MCF 10A (cell line): ENCODE measurements at regions not wholly inside any gene's neighbourhood (a gene's known extent, or its start where the extent isn't known, plus 50 kb on each side); places are given as distances from the start of the nearest gene placed in this dataset.
"Not testable (repeated sequence)": the region's sequence is repeated elsewhere in the genome, so short reads cannot be mapped to it uniquely, and the experiment has no call there.

Experiments
- BruUV-seq: library from RNA; stranded (reverse); fragments of 400-500 nt; replicated peaks from 2 replicates; lab custom pipeline; 2021; lab: Mats Ljungman, UMichigan
- CTCF ChIA-PET: fragments of 300-600 bp; sonication (Branson Sonifier 250); formaldehyde crosslinking; extraction: SDS; loops from one replicate; lab custom pipeline; 2021; ENCODE audit warnings: antibody characterized with exemption, inconsistent platforms; lab: Yijun Ruan, JAX
- POLR2A ChIA-PET: fragments of 300-600, 350-650 bp; sonication (Branson Sonifier 250); formaldehyde crosslinking; extraction: SDS; loops from one replicate; lab custom pipeline; 2020; ENCODE audit warnings: antibody characterized with exemption, inconsistent platforms; lab: Yijun Ruan, JAX
- DNase-seq: peaks from one replicate; pipeline ENCODE4 v3.0.0-alpha.2; 2018; ENCODE audit not compliant: unreplicated experiment
- H3K27ac Mint-ChIP-seq: one replicate; pipeline ENCODE4 v1.8.0; 2022; ENCODE audit warnings: mild to moderate bottlenecking, low read depth, mixed read lengths; ENCODE audit not compliant: unreplicated experiment
- H3K27me3 Mint-ChIP-seq: one replicate; pipeline ENCODE4 v1.8.0; 2022; ENCODE audit warnings: mixed read lengths; ENCODE audit not compliant: insufficient read depth, unreplicated experiment
- H3K36me3 Mint-ChIP-seq: one replicate; pipeline ENCODE4 v1.8.0; 2022; ENCODE audit warnings: mild to moderate bottlenecking, moderate library complexity, mixed read lengths; ENCODE audit not compliant: insufficient read depth, unreplicated experiment
- H3K4me1 Mint-ChIP-seq: one replicate; pipeline ENCODE4 v1.8.0; 2022; ENCODE audit warnings: mixed read lengths; ENCODE audit not compliant: insufficient read depth, unreplicated experiment
- H3K4me3 Mint-ChIP-seq: one replicate; pipeline ENCODE4 v1.8.0; 2022; ENCODE audit warnings: mild to moderate bottlenecking, moderate library complexity, mixed read lengths; ENCODE audit not compliant: unreplicated experiment
- H3K9me3 Mint-ChIP-seq: one replicate; pipeline ENCODE4 v1.8.0; 2022; ENCODE audit warnings: mixed read lengths; ENCODE audit not compliant: unreplicated experiment
- CTCF ChIP-seq: fragments of 200-600 bp; IDR thresholded peaks from one replicate; pipeline ENCODE4 v1.8.0; 2022; ENCODE audit warnings: antibody characterized with exemption, mild to moderate bottlenecking; ENCODE audit not compliant: unreplicated experiment
- intact Hi-C: fragments of 100-400 bp; cut with micrococcal nuclease; formaldehyde crosslinking; loops from 2 replicates; pipeline ENCODE4 v1.14.1; 2022

DNA sequence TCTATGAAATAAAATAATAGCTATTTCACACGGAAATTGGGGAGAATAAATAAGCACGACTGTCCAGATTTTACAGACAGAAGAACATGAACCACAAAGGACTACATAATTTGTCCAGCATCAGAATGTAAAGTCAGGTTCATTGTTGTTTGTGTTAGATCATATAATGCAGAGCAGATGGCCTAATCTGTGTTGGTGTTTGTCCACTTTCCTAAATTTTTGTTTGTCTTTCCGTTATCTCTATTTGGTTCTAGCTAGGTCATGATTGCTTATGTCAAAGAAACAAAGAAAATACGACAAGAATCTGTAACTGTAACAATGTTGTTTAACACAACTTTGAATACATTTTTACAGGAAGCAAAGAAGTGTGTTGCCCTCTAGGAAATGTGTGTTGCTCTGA lies 75.6 kb upstream of the ANKRD28 start:
- peaks cover 8% of the 10 kb centered on the region for H3K4me1 Mint-ChIP-seq
- H3K27ac Mint-ChIP-seq, result no peak overlapping the region
- CTCF ChIA-PET, result interaction anchor here (1.1 kb wide), 1 partner anchor 17 kb away, joined by 3 read pairs; no protein-coding TSS in a partner anchor
- no peaks in the 10 kb centered on the region for H3K36me3 Mint-ChIP-seq
- POLR2A ChIA-PET, result interaction anchor here (1.1 kb wide), 1 partner anchor 12 kb away, joined by 3 read pairs; no protein-coding TSS in a partner anchor
- H3K27me3 Mint-ChIP-seq, result no peaks in the 10 kb centered on the region
- H3K4me3 Mint-ChIP-seq, result no peak overlapping the region
- no TSS peak for BruUV-seq
- intact Hi-C loops, result no loop called here
- no peak for TF ChIP-seq CTCF
- no peak for DNase-seq
- H3K9me3 Mint-ChIP-seq, result peaks cover 12% of the 10 kb centered on the region

GRCh38 chr3:15875016-15875689 lies 77.4 kb upstream of the ANKRD28 start:
- ChIA-PET POLR2A (interaction anchor here (1.0 to 1.7 kb wide), 3 partner anchors 14 to 107 kb away, joined by 3 to 4 read pairs (median 4); no protein-coding TSS in a partner anchor), CTCF (interaction anchor here (0.7 to 0.9 kb wide), 2 partner anchors 11 to 63 kb away, joined by 3 read pairs; no protein-coding TSS in a partner anchor)
- H3K4me3 Mint-ChIP-seq, result no peak overlapping the region
- H3K36me3 Mint-ChIP-seq, result no peaks in the 10 kb centered on the region
- intact Hi-C loops, result no loop called here
- no TSS peak for BruUV-seq
- no peak for DNase-seq
- peaks cover 8% of the 10 kb centered on the region for H3K4me1 Mint-ChIP-seq
- H3K27ac Mint-ChIP-seq, result no peak overlapping the region
- H3K27me3 Mint-ChIP-seq, result no peaks in the 10 kb centered on the region
- TF ChIP-seq CTCF, result no peak
- peaks cover 13% of the 10 kb centered on the region for H3K9me3 Mint-ChIP-seq

DNA sequence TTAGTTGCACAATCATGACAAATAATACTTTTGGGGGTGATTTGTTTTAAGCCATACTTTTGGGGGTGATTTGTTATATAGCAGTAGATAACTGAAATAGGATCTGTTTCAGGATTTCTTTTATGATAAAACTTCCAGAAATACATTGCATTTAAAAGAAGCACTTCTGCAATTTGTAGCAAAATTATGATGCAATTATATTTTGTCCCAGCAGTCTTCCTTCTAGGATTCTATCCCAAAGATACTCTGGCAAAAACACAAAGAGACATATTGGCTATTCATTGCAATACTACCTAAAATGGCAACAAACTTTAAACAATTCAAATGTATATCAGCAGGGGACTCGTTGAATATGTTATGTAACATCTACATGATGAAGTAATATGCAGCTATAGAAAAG lies 78.9 kb upstream of the ANKRD28 start:
- intact Hi-C loops, result no loop called here
- Mint-ChIP-seq H3K4me1 (peaks cover 8% of the 10 kb centered on the region), H3K27me3 (no peaks in the 10 kb centered on the region), H3K27ac (no peak overlapping the region), H3K36me3 (no peaks in the 10 kb centered on the region), H3K4me3 (no peak overlapping the region), H3K9me3 (peaks cover 6% of the 10 kb centered on the region)
- no TSS peak for BruUV-seq
- ChIA-PET CTCF (interaction anchor here (3.1 kb wide), 1 partner anchor 15 kb away, joined by 6 read pairs; no protein-coding TSS in a partner anchor), POLR2A (no interaction called here)
- DNase-seq, result no peak
- no peak for TF ChIP-seq CTCF

- BruUV-seq, result no TSS peak
- Mint-ChIP-seq H3K9me3 (peaks cover 6% of the 10 kb centered on the region), H3K4me3 (no peak overlapping the region), H3K27me3 (no peaks in the 10 kb centered on the region), H3K4me1 (peaks cover 8% of the 10 kb centered on the region), H3K36me3 (no peaks in the 10 kb centered on the region), H3K27ac (no peak overlapping the region)
- TF ChIP-seq CTCF, result no peak
- POLR2A ChIA-PET, result interaction anchor here (0.6 kb wide), 1 partner anchor 95 kb away, joined by 4 read pairs; no protein-coding TSS in a partner anchor
- DNase-seq, result no peak
- CTCF ChIA-PET, result interaction anchor here (0.7 to 3.1 kb wide), 3 partner anchors 13 to 413 kb away, joined by 3 to 6 read pairs (median 4); no protein-coding TSS in a partner anchor
- intact Hi-C loops, result no loop called here
These were observed 80.0 kb upstream of the ANKRD28 start for GRCh38 chr3:15877813-15878212.

- BruUV-seq, DNase-seq, H3K4me1 Mint-ChIP-seq, H3K36me3 Mint-ChIP-seq, H3K27me3 Mint-ChIP-seq, CTCF ChIA-PET, H3K9me3 Mint-ChIP-seq, intact Hi-C loops, POLR2A ChIA-PET, H3K4me3 Mint-ChIP-seq, H3K27ac Mint-ChIP-seq: not testable (repeated sequence)
These were observed 82.0 kb upstream of the ANKRD28 start for GRCh38 chr3:15879787-15880186.
